ENCODE measurements at regions not wholly inside any gene's neighbourhood (a gene's known extent, or its start where the extent isn't known, plus 50 kb on each side); places are given as distances from the start of the nearest gene placed in this dataset.

GRCh38 chr2:18425210-18425703 is 135.2 kb downstream of the RDH14 start:
- no peak for DNase-seq (ENCODE audit: low read depth in 2 of 2)

DNA sequence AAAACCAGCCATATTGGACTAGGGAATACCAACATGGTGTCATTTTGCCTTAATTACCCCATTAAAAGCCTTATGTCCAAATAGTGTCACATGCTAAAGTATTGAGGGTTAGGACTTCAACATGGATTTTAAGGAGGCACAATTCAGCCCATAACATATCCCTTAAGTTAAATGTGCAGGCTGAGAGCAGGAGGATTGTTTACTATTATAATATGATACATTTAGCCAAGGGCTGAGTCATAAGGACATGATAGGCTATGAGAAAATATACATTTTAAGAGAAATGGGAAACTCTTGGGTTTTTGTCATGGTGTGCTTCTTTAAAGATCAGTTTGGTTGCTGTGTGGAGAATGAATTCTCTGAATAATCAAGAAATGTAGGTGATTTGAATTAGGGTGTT is 136.8 kb downstream of the RDH14 start:
- no peak for DNase-seq (ENCODE audit: low read depth in 2 of 2)

GRCh38 chr2:18422432-18423165 is 137.9 kb downstream of the RDH14 start:
- no peak for DNase-seq (ENCODE audit: low read depth in 2 of 2)

- DNase-seq (ENCODE audit: low read depth in 2 of 2), result no peak
These were observed 146.6 kb downstream of the RDH14 start for GRCh38 chr2:18413676-18414396.

- no peak for DNase-seq (ENCODE audit: low read depth in 2 of 2)
These were observed 147.3 kb downstream of the RDH14 start for GRCh38 chr2:18412980-18413675.

GRCh38 chr2:18411626-18412025 is 148.8 kb downstream of the RDH14 start:
- no peak for DNase-seq (ENCODE audit: low read depth in 2 of 2)

GRCh38 chr2:18410543-18410942 is 149.9 kb downstream of the RDH14 start:
- no peak for DNase-seq (ENCODE audit: low read depth in 2 of 2)

DNA sequence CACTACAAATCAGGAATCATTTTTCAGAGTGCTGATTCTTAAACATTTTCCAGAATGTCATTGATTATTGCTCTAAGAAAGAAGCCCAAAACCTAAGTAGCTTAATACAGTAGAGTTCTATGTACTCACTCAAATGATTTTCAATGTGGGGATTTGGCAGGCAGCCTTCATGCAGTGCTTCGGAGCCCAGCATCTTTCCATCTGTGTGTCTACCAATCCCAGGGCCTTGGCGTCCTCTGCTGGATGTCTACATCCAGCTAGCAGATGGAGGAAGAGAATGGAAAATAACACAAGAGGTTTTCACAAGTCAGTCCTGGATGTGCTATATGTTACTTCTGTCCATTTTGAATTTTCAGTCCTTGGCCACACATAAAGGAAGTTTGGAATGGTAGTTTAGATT is 151.8 kb downstream of the RDH14 start:
- DNase-seq (ENCODE audit: low read depth in 2 of 2), result no peak

DNA sequence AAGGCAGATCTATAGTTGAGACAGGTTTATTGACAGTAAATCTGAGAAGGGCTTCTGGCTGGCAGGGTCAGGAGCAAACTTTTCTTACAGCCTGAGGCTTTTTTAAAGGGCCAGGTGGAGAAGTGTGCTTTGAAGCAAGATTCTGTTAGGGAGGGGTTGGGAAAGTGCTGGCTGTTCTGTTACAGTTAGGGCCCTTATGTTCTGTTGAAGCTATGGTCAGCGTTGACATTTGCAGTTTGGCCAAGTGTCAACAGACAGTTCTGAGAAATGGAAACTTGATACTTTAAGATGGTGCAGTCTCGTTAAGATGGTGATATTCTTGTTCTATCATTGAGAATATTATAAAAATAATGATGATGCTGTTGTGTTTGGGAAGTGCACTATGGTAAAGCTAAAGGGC is 154.2 kb downstream of the RDH14 start:
- DNase-seq (ENCODE audit: low read depth in 2 of 2), result no peak

- DNase-seq (ENCODE audit: low read depth in 2 of 2), result no peak
These were observed 155.7 kb downstream of the RDH14 start for GRCh38 chr2:18404708-18405107.

DNA sequence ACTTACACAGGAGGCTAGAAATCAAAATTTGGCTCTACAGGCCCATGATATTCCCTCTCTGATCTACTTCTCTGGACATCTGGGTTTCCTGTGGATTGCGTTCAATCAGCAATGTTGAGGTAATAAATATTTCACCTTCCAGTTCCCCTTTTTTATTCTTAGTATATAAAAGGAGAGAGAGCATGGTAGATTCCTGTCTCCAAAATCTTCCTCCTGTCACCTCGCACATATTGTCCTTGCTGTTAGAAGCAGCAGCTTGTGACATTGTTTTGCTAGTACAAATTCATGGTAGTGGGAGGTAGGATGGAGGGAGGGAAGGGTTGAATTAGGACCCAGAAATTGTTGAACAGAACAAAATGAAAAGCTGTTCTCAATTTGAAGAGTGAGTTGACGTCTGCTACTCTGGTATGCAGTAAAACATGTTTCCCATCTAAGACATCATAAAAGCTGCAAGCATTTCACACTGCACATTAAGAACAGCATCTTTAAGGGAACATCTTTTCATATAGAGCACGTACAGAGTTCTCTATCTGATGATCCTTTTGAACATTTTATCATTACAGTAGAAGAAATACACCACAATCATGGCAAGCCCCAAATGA is 156.4 kb downstream of the RDH14 start:
- no peak for DNase-seq (ENCODE audit: low read depth in 2 of 2)

- DNase-seq (ENCODE audit: low read depth in 2 of 2), result no peak
These were observed 157.6 kb downstream of the RDH14 start for GRCh38 chr2:18402831-18403230.

- no peak for DNase-seq (ENCODE audit: low read depth in 2 of 2)
These were observed 159.0 kb downstream of the RDH14 start for GRCh38 chr2:18401471-18401870.

GRCh38 chr2:18399601-18400000 is 160.9 kb downstream of the RDH14 start:
- DNase-seq (ENCODE audit: low read depth in 2 of 2), result no peak

DNA sequence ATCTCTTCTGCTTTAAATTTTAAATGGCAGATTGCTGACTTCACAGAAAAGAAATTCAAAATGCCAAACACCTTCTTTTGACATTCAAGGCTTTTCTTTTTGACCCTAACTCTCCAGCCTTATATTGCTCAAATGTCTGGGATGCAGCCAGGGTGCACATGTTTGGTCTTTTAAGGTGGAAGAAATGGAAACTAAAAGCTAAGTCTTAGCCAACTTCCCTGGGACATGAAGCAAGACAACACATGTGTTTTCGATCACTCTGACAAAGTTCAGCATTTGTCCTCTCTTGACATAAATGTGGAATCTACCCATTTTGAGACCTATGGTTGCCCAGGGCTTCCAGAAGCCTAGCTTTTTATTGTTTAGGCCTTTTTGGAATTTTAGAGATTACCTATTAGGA is 161.6 kb downstream of the RDH14 start:
- no peak for DNase-seq (ENCODE audit: low read depth in 2 of 2)

DNA sequence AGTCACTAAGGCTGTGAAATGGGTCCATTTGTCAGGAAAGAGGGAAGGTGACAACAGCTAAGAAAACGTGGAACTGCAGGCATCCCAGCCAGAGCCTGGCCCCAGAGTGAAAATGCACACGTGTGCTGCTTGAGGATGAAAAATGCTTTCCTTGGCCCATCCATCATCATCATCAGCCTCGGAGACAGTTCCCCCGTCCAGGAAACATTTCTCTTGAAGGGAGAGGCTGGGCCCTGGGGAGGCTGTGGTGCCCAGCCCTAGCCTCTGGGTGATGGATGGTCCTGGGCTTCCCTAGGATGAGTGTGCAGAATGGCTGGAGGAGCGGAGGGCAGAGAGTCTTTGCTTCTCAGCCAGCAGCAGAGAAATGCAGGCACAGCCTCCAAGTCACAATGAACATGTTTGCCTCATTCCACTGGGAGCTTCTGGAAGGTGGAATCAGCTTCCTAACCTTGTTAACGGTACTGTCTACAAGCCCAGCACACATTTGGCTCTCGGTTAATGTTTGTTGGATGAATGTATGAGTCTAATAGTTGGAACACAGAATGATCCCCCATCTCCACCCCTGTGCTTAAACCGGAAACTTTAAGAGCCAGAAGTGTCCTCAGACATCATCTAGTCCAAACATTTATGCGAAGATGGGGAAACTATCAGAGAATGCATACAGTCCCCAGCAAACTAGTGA is 164.0 kb downstream of the RDH14 start:
- no peak for DNase-seq (ENCODE audit: low read depth in 2 of 2)

GRCh38 chr2:18395555-18395954 is 164.9 kb downstream of the RDH14 start:
- no peak for DNase-seq (ENCODE audit: low read depth in 2 of 2)

DNA sequence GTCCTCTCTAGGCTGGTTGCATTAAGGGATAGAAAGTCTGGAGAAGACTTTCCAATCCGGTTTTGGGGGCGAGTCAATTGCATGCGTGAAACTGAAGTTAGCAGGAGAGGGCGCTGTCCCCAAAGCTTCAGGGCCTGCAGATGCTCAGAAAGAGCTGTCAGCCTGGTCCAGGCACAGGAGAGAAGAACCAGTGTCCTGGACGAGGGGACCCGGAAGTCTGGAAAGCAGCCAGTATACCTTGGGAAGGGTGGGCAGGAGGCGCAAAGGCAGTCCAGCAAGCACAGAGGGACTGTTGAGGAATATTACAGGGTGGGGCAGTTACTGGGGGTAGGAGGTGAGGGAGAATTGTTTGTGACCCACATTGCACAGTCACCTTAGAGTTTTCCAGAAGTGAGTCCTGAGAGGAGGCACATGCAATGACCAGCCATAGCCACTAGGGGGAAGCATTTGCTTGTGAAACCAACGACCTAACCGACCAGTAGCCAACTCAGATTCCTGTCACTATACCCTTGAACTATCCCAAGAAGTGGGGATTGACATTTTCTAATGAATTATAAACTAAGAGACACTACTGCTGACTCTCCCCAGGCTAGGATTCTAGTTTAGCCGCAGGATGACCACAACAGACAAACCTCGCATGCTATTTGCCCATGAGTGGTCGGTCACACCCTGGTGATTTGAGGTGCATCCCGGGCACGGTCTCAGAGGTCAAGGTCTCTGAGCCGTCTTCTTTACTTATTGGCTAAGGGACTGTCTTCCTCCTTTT is 172.8 kb downstream of the RDH14 start:
- peak; percentile 36 to 43 for DNase-seq (ENCODE audit: low read depth in 2 of 2)

DNA sequence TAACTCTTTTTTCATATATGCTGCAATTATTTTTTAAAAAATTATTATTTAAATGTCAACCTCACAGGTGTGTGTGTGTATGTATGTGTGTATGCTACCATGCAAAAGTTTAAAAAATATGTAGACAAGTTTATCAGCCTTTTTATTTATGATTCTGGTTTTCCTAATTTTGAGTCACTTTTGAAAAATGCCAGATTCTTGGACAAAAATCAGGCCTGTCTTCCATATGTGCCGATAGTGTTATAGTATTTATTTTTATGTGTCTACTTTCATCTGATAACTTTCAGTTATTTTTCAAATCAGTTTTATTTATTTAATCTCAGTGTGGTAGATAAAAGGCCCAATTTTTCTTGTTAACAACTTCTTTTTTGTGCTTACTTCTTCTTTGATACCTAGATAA is 176.2 kb downstream of the RDH14 start:
- no peak for DNase-seq (ENCODE audit: low read depth in 2 of 2)

- DNase-seq (ENCODE audit: low read depth in 2 of 2), result no peak
These were observed 179.1 kb downstream of the RDH14 start for GRCh38 chr2:18381386-18381785.

DNA sequence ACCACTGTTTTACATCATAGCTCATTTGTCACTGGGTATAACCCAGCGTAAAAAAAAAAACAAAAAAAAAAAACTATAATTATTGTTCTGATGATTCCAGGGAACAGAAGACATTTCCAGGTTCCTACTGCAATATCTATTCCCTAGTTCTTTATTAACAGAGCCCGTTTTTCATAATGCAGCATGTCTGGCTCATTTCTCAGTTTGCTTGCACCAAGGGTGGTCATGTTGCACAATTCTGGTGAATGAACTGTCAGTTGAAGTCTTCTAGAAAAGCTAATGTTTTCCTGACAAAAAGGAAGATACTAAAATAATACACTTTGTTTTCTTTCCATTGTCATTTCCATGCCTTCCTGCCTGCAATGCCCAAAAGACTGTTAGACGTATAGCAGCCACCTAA is 180.1 kb downstream of the RDH14 start:
- DNase-seq (ENCODE audit: low read depth in 2 of 2), result no peak
